DLD1 (cell line): ENCODE measurements at regions not wholly inside any gene's neighbourhood (a gene's known extent, or its start where the extent isn't known, plus 50 kb on each side); places are given as distances from the start of the nearest gene placed in this dataset.

Experiments used
- in situ Hi-C: cut with HindIII; loops from 2 replicates; pipeline ENCODE4 v1.10.0; 2017; ENCODE audit warnings: low sequenced_read_pairs

DNA sequence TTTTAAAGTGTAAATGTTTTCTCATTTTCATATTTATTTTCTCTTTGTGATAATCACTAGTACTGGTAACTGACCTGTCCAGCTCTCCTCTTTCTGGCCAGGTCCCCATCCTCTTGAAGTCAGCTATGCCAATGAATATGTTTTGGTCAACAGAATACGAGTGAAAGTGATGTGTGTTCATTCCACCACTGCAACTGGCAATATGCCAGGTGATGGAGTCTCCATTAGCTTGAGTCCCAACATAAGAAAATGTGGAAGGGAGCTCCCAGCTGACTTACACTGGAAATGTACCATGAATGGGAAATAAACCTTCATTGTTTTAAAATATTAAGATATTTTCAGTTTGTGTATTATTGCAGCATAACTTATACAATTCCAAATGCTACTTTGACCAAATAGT lies 75.8 kb downstream of the CCDC34 start:
- in situ Hi-C loops: no loop called here

- in situ Hi-C loops: no loop called here
Observed at GRCh38 chr11:27285761-27286160, 77.3 kb downstream of the CCDC34 start.

GRCh38 chr11:27282806-27283205 lies 80.2 kb downstream of the CCDC34 start:
- in situ Hi-C loops: no loop called here

DNA sequence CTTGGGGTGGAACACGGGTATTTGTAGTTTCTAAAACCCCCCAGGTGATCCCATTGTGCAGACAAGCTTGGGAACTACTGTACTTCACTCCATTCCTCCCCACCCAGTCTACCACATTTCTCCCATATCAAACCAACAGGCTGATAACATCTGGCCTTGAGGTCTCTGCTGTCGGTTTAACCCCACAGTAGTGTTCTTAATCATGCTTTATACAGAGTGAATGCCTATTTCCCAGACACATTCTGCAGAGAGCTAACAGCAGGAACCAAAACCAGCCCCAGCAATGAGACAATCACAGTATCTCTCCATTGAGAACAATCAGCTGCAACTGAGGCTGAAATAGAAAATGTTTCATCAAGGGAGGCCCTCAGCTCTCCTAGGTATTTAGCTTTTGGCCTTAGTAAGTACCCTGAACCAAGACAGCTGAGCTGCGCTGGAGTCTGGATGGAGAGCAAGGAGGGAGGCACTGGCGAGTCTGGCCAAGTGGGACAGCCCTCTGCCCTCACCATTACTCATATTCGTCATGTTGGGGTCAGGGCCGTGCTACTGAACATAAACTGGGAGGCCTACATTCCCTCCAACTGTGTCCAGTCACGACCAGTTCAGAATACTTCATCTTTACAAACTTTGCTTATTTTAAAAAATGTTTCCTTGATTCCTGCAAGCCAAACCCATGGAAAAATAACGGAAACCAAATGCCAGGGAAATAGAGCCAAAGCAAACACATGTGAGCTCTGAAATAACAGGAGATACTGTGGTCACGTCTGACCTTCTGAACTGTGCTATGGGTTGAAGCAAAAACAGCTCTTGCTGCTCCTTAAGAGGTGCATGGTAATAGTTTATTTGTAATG lies 81.0 kb downstream of the CCDC34 start:
- in situ Hi-C loops: no loop called here

DNA sequence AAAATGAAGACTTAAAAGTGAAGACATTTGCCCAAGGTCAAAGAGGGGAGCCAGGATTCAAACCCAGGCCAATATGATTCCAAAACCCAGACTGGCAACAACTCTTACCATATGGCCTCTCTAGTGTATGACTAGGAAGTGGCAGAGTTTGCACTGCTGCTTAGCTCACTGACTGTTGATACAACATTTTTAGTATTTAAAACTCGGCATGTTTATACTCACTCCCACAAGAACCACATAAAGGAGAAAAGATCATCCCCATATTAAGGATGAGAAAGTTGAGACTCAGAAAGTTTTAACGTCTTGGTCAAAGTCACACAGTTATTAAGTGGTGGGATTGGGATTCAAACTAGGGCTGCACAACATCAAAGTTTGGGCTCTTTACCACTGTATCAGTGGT lies 81.7 kb downstream of the CCDC34 start:
- in situ Hi-C loops: no loop called here

- in situ Hi-C loops: no loop called here
Observed at GRCh38 chr11:27280140-27280539, 82.9 kb downstream of the CCDC34 start.

DNA sequence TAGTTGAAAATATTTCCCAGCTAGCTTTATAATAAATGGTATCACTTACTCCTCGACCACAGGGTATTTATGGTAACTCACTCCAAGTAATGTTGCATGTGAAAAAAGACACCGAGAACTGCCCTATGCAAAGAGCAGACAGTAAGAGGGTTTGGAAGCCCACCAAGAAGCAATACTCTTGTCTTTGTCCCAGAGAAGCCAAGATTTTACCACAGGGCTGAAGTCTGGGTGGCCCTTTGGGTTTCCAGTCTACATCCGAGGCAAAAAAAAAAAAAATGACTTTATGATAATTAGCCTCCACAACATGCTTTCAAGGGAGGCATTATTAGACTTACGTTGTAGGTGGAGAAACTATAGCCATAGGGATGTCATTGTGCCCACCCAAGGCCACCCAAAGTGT lies 83.6 kb downstream of the CCDC34 start:
- in situ Hi-C loops: no loop called here

- in situ Hi-C loops: no loop called here
Observed at GRCh38 chr11:27277843-27278242, 85.2 kb downstream of the CCDC34 start.

GRCh38 chr11:27276141-27276540 lies 86.9 kb downstream of the CCDC34 start:
- in situ Hi-C loops: no loop called here

GRCh38 chr11:27274854-27275395 lies 88.1 kb downstream of the CCDC34 start:
- in situ Hi-C loops: no loop called here

DNA sequence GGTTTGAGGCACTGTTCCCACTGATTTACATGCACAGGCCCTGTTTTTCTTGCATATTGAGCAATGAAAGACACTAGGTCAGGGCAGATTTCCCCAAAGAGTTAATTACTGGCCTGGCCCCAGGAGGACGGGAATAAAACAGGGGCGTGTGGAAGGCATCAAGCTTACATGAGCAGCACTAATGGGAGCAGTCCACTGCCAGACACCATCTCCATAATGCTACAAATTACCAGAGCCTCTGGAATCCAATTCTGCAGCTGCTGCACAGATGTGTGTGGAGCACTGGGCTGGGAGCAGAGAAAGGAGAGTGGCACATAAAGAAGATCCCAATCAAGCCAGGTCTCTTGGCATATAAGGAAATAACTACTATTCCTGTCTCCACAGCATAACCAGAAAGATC lies 96.9 kb downstream of the CCDC34 start:
- in situ Hi-C loops: no loop called here

GRCh38 chr11:27263986-27264385 lies 99.0 kb downstream of the CCDC34 start:
- in situ Hi-C loops: no loop called here

DNA sequence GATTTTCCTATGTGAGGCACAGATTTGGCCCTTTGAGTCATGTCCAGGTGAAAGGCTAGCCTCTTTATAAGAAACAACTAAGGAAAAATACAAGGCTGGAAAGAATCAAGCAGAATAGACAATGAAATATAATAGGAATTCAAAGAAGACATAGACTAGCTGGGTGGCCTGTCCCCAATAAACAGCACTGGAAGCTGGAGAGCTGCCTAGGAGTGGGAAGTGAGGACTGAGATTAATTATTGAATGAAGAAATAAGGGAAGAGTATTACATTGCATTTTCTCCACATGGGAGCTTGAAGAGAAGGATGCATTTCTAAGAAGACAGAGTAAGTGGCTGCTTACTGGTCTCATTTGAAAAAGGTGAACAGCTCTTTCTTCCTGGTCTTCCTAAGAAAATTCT lies 100.0 kb downstream of the CCDC34 start:
- in situ Hi-C loops: no loop called here

DNA sequence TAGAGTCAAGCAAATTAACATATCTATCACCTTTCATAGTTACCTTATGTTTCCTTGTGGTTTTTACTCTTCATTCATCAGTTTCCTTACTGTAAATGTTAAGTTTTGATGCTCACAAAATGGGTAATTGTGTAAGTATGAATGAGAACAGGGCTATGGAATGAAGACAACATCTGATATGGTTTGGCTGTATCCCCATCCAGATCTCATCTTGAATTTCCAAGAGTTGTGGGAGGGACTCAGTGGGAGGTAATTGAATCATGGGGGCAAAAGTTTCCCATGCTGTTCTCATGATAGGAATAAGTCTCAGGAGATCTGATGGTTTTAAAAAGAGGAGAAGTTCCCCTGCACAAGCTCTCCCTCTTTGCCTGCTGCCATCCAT lies 107.6 kb downstream of the CCDC34 start:
- in situ Hi-C loops: no loop called here

- in situ Hi-C loops: no loop called here
Observed at GRCh38 chr11:27254744-27255446, 108.1 kb downstream of the CCDC34 start.

GRCh38 chr11:27253224-27253623 lies 109.8 kb downstream of the CCDC34 start:
- in situ Hi-C loops: no loop called here

- in situ Hi-C loops: no loop called here
Observed at GRCh38 chr11:27250867-27251665, 111.9 kb downstream of the CCDC34 start.

DNA sequence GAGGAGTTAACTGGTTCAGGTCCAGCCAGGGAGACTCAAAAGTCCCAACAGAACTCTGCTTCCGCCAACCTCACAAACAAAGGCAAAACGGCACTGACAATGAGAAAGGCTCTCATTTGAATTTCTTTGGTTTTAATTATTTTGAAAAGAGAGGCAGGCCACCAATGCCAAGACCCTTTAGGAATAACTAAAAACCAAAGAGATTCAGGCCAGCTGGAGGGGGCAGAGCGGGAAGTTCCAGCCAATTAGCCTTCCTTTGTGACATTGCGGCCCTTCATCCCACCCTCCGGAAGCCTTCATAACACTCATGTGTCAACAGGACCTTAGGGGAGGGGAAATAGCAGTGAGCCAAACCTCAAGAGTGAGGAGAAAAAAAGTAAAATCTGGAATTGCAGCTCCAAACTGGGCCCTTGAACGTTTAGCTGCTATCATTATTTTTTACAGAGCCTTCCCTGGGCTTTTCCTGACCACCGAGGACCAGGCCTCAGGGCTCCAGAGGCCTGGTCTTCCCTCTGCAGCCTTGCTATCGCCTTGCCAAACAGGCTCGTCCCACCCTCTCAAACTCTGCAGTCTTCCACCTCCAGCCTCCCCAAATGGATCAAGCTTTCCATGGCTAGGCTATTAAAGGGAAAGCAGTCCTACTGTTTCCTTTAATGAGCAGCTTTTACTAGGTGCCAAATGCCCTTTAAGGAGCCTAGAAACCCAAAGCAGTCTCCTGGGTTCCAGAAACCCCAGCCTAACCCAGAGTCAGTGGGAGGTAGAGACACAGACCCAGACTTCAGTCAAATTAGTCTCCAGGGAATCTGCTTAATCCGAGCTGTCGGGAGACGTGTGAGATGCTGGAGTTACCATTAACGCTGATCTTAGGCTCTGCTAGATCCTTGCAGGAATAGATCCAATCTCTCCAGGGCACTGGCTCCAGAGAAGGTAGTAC lies 114.2 kb downstream of the CCDC34 start:
- in situ Hi-C loops: loop anchor here (5.0 kb wide), 1 partner anchor 47 kb away; no protein-coding TSS in a partner anchor

GRCh38 chr11:27247660-27248059 lies 115.4 kb downstream of the CCDC34 start:
- in situ Hi-C loops: loop anchor here (5.0 kb wide), 1 partner anchor 45 kb away; no protein-coding TSS in a partner anchor

GRCh38 chr11:27246925-27247324 lies 116.1 kb downstream of the CCDC34 start:
- in situ Hi-C loops: loop anchor here (5.0 kb wide), 1 partner anchor 45 kb away; no protein-coding TSS in a partner anchor
